ENCODE measurements at regions not wholly inside any gene's neighbourhood (a gene's known extent, or its start where the extent isn't known, plus 50 kb on each side); places are given as distances from the start of the nearest gene placed in this dataset.

GRCh38 chr5:89173528-89173927, 290.5 kb upstream of the MEF2C start:
- TF ChIP-seq CTCF (conservative IDR thresholded peaks at IDR 0.05; ENCODE audit: low read length) (no peak), EZH2phosphoT487 (IDR thresholded peaks at IDR 0.05; ENCODE audit: borderline replicate concordance, low read depth, low read length) (no peak)

All from OCI-LY7 (cell line).